ENCODE measurements at regions not wholly inside any gene's neighbourhood (a gene's known extent, or its start where the extent isn't known, plus 50 kb on each side); places are given as distances from the start of the nearest gene placed in this dataset.

DNA sequence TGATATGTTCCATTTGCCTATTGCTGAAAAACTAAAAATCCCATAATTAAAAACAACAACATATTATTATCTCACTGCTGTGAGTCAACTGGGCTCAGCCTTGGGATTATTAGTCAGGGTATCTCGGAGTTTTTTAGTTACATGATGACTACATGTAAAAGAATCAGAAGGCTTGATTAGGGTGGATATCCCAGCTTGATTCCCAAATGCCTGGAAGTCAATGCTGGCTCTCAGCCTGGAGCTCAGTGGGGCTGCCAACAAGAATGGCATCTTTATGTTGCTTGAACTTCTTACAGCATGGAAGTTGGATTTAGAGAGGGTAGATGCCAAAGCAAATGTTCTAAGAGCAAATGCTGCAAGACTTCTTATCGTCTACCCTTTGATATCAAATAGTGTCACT lies 278.5 kb downstream of the PLOD2 start:
- no peaks in the 10 kb centered on the region for H3K4me1 Mint-ChIP-seq
- H3K27ac Mint-ChIP-seq: no peak overlapping the region
- no peaks in the 10 kb centered on the region for H3K9me3 ChIP-seq (ENCODE audit: control insufficient read depth, low read length, poor library complexity, severe bottlenecking)
- DNase-seq: no peak
- H3K4me3 Mint-ChIP-seq: no peak overlapping the region
- no peaks in the 10 kb centered on the region for H3K36me3 Mint-ChIP-seq (ENCODE audit: low read depth)
- no peaks in the 10 kb centered on the region for H3K27me3 Mint-ChIP-seq
- no peak for ATAC-seq

DNA sequence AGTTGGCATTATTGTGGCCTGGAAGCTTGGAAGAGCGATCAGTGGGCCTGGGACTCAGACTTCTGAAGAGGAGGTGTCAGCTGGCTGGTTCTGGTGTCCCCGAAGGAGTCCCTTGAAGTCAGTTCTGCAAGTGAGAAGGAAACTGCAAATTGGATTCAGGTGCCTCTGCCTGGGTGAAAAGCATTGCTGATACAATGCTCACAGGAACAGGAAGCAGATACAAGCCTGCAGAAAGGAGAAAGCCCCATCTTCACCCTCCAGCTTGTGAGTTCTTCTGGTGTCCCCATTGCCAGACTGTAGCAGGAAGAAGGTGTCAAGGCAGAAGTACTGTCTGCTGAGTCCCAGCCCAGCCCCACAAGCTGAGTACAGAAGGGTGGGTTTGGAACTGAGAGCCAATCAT lies 271.3 kb downstream of the PLOD2 start:
- no peaks in the 10 kb centered on the region for H3K27me3 Mint-ChIP-seq
- H3K36me3 Mint-ChIP-seq (ENCODE audit: low read depth): no peaks in the 10 kb centered on the region
- no peaks in the 10 kb centered on the region for H3K4me1 Mint-ChIP-seq
- H3K4me3 Mint-ChIP-seq: no peak overlapping the region
- DNase-seq: no peak
- ATAC-seq: no peak
- H3K9me3 ChIP-seq (ENCODE audit: control insufficient read depth, low read length, poor library complexity, severe bottlenecking): no peaks in the 10 kb centered on the region
- H3K27ac Mint-ChIP-seq: no peak overlapping the region

DNA sequence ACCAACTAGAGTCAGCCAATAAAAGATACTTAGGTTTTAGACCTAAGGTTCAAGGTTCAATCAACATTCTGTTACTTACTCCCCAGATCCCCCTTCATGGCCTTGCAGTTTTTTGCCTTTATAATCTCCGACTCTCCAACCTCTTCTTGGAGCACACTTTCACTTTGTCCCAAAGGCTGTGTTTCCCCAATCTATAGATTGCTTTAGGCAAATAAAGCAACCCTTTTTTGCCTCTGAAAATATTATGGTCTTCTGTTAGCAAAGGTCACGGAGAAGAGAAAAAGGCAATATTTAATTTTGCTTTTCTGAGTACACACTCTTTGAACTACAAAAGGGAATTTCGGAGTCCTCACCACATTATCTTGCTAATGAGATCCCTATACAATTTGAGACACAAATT lies 268.1 kb downstream of the PLOD2 start:
- H3K27me3 Mint-ChIP-seq: no peaks in the 10 kb centered on the region
- H3K36me3 Mint-ChIP-seq (ENCODE audit: low read depth): no peaks in the 10 kb centered on the region
- H3K4me1 Mint-ChIP-seq: no peaks in the 10 kb centered on the region
- H3K9me3 ChIP-seq (ENCODE audit: control insufficient read depth, low read length, poor library complexity, severe bottlenecking): no peaks in the 10 kb centered on the region
- H3K27ac Mint-ChIP-seq: no peak overlapping the region
- ATAC-seq (no peak), DNase-seq (no peak)
- H3K4me3 Mint-ChIP-seq: no peak overlapping the region

DNA sequence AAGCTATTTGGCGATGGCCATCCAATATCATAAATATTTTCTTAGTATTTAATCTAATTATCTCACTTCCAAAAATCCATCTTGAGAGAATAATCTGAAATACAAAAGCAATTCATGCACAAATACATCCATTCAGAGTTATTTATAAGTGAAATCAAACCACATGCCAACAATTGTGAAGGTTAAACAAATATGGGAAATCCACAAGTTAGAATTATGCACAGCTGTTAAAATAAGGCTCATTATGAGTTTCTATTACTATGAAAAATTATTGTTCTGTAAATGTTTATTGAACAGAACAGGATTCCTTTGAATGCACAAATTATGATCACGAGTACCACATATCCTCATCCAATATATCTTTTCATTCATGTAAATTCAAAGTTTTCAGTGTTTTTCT lies 267.7 kb downstream of the PLOD2 start:
- no peak overlapping the region for H3K4me3 Mint-ChIP-seq
- no peaks in the 10 kb centered on the region for H3K9me3 ChIP-seq (ENCODE audit: control insufficient read depth, low read length, poor library complexity, severe bottlenecking)
- no peak for ATAC-seq
- H3K27ac Mint-ChIP-seq: no peak overlapping the region
- no peak for DNase-seq
- no peaks in the 10 kb centered on the region for H3K27me3 Mint-ChIP-seq
- H3K4me1 Mint-ChIP-seq: no peaks in the 10 kb centered on the region
- H3K36me3 Mint-ChIP-seq (ENCODE audit: low read depth): no peaks in the 10 kb centered on the region

DNA sequence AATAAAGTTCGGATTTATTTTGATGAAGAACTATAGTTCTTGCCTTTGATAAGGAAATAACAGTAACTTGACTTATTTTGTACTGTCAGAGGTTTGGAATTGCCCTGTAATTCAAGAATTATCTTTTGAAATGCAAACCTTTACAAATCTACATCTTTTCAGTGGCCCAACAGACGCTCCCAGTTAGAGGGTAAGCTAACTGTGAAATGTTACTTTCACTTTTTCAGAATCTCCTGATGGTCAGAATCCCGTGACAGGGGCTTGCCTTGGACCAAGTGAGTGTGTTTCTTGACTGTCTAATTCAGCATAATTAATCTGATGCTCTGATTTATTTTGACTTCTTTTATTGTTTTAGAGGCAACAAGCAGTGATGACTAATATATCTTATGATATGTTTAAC lies 262.5 kb downstream of the PLOD2 start:
- no peaks in the 10 kb centered on the region for H3K9me3 ChIP-seq (ENCODE audit: control insufficient read depth, low read length, poor library complexity, severe bottlenecking)
- Mint-ChIP-seq H3K4me1 (no peaks in the 10 kb centered on the region), H3K4me3 (no peak overlapping the region), H3K27ac (no peak overlapping the region), H3K27me3 (no peaks in the 10 kb centered on the region), H3K36me3 (ENCODE audit: low read depth) (no peaks in the 10 kb centered on the region)
- no peak for ATAC-seq
- no peak for DNase-seq

DNA sequence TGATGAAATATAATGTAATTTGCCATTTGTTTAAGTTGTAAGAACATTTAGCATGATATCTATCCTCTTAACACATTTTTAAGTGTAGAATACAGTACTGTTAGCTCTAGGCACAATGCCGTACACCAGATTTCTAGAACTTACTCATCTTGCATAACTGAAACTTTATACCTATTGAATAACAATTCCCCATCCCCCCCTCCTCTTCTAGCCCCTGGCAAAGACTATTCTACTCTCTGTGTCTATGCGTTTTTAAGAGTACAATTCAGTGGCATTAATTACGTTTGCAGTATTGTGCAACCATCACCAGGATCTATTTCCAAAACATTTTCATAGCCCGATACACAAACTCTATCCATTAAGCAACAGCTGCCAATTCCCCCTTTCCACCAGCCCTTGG lies 261.7 kb downstream of the PLOD2 start:
- DNase-seq: no peak
- H3K9me3 ChIP-seq (ENCODE audit: control insufficient read depth, low read length, poor library complexity, severe bottlenecking): no peaks in the 10 kb centered on the region
- no peak for ATAC-seq
- H3K27me3 Mint-ChIP-seq: no peaks in the 10 kb centered on the region
- H3K4me1 Mint-ChIP-seq: no peaks in the 10 kb centered on the region
- no peak overlapping the region for H3K4me3 Mint-ChIP-seq
- no peaks in the 10 kb centered on the region for H3K36me3 Mint-ChIP-seq (ENCODE audit: low read depth)
- no peak overlapping the region for H3K27ac Mint-ChIP-seq

DNA sequence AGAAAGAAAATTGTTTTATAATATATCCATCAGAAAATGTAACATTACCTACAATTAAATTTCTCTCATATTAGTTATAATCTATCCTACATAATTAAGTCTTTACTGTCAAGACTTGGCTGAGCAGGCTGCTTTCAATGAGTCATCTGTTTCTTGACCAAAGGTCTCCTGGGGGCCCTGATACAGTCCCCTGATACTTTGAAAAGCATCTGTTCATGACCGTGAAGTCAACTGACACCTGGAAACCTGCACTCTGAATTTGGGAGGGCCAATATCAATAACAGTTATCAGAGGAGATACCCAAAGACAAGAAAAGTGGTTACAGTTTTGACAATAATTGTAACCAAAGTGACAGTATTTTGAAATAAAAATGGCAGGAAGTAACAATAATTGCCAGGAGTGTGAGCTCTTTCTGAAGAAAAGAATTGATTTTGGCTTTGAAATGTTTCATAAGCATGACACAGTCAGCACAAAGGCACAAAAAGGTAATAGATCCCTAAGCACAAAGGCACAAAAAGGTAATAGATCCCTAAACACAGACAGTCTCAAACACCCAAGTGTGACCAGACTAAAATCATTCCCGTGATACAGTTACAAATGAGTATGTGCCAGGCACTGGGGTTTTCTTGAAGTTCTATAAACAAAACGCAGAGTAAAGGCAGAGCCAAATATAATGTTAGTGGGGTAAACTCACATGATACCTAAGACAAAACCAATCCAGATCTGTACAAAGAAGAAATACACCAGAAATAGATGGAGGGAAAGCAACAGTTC lies 260.7 kb downstream of the PLOD2 start:
- Mint-ChIP-seq H3K27me3 (no peaks in the 10 kb centered on the region), H3K27ac (no peak overlapping the region)
- no peak for ATAC-seq

DNA sequence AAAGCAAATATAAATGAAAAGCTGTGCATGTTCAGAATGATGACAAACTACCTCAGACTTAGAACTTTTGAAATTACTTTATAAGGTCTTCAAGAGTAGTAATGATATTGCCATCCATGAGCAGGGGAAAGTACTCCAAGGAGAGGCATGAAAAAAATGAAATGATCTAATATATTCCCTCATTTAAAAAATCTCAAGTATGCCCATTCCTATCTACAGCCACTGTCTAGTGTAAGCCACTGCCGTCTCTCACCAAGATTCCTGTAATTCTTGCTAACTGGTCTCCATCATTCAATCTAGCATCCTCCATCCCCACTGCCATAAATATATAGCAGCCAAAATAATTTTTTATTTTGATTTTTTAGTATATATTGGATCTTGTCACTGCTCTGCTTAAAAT lies 258.8 kb downstream of the PLOD2 start:
- Mint-ChIP-seq H3K27ac (no peak overlapping the region), H3K27me3 (no peaks in the 10 kb centered on the region), H3K36me3 (ENCODE audit: low read depth) (no peaks in the 10 kb centered on the region), H3K4me3 (no peak overlapping the region), H3K4me1 (no peaks in the 10 kb centered on the region)
- H3K9me3 ChIP-seq (ENCODE audit: control insufficient read depth, low read length, poor library complexity, severe bottlenecking): no peaks in the 10 kb centered on the region
- DNase-seq: no peak
- no peak for ATAC-seq

More for the DNA sequence above, 260.7 kb downstream of the PLOD2 start:
- DNase-seq: no peak
- H3K4me1 Mint-ChIP-seq: no peaks in the 10 kb centered on the region
- H3K36me3 Mint-ChIP-seq (ENCODE audit: low read depth): no peaks in the 10 kb centered on the region
- H3K9me3 ChIP-seq (ENCODE audit: control insufficient read depth, low read length, poor library complexity, severe bottlenecking): no peaks in the 10 kb centered on the region
- H3K4me3 Mint-ChIP-seq: no peak overlapping the region

DNA sequence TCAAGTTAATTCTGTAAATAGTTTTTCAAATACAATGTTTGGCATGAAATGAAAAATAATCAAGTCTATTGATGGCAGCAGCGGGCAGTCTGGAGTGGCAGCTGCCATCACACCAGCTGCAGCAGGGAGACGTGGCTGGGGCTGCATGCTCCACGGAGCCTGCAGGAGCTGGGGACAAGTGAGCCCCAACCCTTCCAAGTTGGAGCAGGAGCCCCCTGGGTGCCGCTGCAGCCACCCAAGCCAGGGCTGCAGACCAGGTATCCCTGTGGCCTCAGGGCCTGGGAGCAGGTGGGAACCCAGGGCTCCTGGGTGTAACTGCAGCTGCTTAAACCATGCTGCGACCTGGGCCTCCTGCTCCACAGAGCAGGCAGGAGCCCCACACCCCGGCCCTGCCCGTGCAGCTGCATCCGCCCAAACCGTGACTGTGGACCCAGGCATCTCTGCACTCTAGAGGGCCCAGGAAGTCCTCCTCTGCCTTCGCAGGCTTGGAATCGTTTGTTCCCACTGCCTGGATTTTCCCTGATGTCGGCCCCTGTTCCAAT lies 257.4 kb downstream of the PLOD2 start:
- H3K4me1 Mint-ChIP-seq: no peaks in the 10 kb centered on the region
- H3K9me3 ChIP-seq (ENCODE audit: control insufficient read depth, low read length, poor library complexity, severe bottlenecking): no peaks in the 10 kb centered on the region
- no peak overlapping the region for H3K4me3 Mint-ChIP-seq
- DNase-seq (no peak), ATAC-seq (no peak)
- H3K27ac Mint-ChIP-seq: no peak overlapping the region
- H3K27me3 Mint-ChIP-seq: no peaks in the 10 kb centered on the region
- H3K36me3 Mint-ChIP-seq (ENCODE audit: low read depth): no peaks in the 10 kb centered on the region

DNA sequence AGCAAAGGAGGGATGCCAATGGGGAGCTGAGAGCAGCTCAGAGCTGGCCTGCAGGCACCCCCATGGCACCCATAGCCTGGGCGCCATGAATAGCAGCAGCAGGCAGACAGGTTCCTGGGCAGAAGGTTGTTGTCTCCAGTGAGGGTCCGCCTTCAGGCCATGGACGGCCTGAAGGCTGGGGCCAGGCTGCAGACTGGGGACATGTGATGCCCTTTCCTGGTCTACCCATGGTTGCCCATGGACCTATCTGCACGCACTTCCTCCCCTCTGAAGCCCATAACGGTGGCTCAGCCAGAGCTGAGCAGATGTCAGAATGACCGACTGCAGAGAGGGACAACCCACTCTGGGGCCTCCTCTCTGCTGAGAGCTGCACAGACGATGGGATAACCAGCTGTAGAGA lies 256.8 kb downstream of the PLOD2 start:
- no peak overlapping the region for H3K27ac Mint-ChIP-seq
- no peak overlapping the region for H3K4me3 Mint-ChIP-seq
- no peak for DNase-seq
- H3K36me3 Mint-ChIP-seq (ENCODE audit: low read depth): no peaks in the 10 kb centered on the region
- no peaks in the 10 kb centered on the region for H3K27me3 Mint-ChIP-seq
- no peak for ATAC-seq
- no peaks in the 10 kb centered on the region for H3K9me3 ChIP-seq (ENCODE audit: control insufficient read depth, low read length, poor library complexity, severe bottlenecking)
- H3K4me1 Mint-ChIP-seq: no peaks in the 10 kb centered on the region

DNA sequence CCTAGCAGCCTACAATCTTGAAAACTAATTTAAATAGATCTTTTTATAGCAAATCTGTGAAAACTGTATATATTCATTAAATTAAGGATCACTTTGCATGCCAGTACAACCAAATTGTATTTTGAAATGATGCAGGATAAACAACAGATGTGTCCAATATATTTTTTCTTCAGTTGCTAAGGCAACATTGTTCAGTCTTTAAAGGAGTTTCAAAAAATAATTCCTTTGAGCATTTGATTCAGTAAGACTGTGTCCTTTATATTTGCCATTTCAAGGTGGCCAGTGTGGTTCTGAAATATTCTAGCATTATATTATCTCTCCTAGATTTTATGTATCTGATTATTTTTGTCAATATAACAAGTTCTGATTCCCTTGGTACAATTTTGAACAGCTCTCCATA lies 254.7 kb downstream of the PLOD2 start:
- no peaks in the 10 kb centered on the region for H3K36me3 Mint-ChIP-seq (ENCODE audit: low read depth)
- H3K27me3 Mint-ChIP-seq: no peaks in the 10 kb centered on the region
- H3K9me3 ChIP-seq (ENCODE audit: control insufficient read depth, low read length, poor library complexity, severe bottlenecking): no peaks in the 10 kb centered on the region
- no peak for DNase-seq
- H3K27ac Mint-ChIP-seq: no peak overlapping the region
- no peaks in the 10 kb centered on the region for H3K4me1 Mint-ChIP-seq
- H3K4me3 Mint-ChIP-seq: no peak overlapping the region
- ATAC-seq: no peak

DNA sequence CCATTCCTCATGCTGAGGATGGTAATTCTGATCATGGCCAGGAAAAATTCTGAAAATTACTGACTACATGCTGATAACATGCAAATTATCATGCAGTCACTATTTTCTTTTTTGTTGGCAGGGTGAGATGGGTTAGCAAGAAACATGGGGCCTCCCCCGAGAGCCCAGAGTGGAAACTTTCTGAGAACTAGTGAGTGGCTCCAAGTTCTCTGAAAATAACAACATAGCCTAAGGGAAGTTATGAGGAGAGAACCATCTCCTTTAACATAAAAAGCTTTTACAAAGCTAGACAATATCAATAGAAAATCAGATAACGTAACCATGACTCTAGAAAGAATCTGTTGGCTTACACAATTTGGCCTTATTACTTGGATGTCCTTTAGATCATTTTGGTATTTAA lies 254.2 kb downstream of the PLOD2 start:
- no peak overlapping the region for H3K4me3 Mint-ChIP-seq
- no peaks in the 10 kb centered on the region for H3K4me1 Mint-ChIP-seq
- no peaks in the 10 kb centered on the region for H3K9me3 ChIP-seq (ENCODE audit: control insufficient read depth, low read length, poor library complexity, severe bottlenecking)
- ATAC-seq (no peak), DNase-seq (no peak)
- no peaks in the 10 kb centered on the region for H3K36me3 Mint-ChIP-seq (ENCODE audit: low read depth)
- H3K27ac Mint-ChIP-seq: no peak overlapping the region
- no peaks in the 10 kb centered on the region for H3K27me3 Mint-ChIP-seq

DNA sequence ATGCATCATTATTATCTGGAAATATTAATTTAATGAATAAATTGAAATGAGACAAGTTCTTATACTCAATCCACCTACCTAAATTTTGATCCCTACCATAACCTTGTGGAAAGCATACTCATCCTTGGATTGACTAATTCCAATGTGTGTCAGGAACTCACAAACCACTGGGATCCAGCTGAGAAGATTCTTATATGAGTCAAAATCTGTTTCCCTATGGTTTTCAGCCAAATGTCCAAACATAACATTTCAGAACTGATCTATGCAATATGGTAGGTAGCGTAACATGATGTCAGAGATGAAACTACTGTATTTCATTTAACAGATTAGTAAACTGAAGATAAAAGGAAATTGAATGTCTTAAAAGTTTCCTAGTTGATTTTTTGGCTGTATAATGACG lies 250.0 kb downstream of the PLOD2 start:
- Mint-ChIP-seq H3K4me3 (no peak overlapping the region), H3K27me3 (no peaks in the 10 kb centered on the region)

DNA sequence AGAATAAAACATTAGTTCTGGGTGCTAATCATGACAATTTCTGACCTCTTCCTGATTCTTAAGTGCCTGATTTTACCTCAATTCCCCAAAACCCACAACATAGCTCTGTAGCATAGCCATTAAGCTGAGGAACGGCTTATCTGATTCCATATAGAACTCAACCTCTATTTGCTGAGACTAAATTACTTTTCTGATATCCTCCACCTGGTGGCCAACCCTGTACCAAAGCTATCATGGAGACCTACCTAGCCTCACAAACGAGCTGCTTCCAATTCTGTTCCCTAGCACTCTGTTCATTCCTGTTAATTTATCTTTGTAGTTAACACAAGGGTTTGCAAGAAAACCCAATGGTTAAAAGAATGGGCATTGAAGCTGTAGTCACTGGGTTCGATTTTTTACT lies 245.2 kb downstream of the PLOD2 start:
- no peaks in the 10 kb centered on the region for H3K36me3 Mint-ChIP-seq (ENCODE audit: low read depth)
- no peaks in the 10 kb centered on the region for H3K9me3 ChIP-seq (ENCODE audit: control insufficient read depth, low read length, poor library complexity, severe bottlenecking)
- H3K27ac Mint-ChIP-seq: no peak overlapping the region
- DNase-seq (no peak), ATAC-seq (no peak)
- no peaks in the 10 kb centered on the region for H3K4me1 Mint-ChIP-seq
- H3K4me3 Mint-ChIP-seq: no peak overlapping the region
- no peaks in the 10 kb centered on the region for H3K27me3 Mint-ChIP-seq

More for the DNA sequence above, 250.0 kb downstream of the PLOD2 start:
- no peak for DNase-seq
- no peaks in the 10 kb centered on the region for H3K36me3 Mint-ChIP-seq (ENCODE audit: low read depth)
- no peaks in the 10 kb centered on the region for H3K9me3 ChIP-seq (ENCODE audit: control insufficient read depth, low read length, poor library complexity, severe bottlenecking)
- no peak overlapping the region for H3K27ac Mint-ChIP-seq
- H3K4me1 Mint-ChIP-seq: no peaks in the 10 kb centered on the region
- no peak for ATAC-seq

Measured in T-helper 17 cell (primary cell).